Neural cell (in vitro differentiated cells): ENCODE measurements at regions not wholly inside any gene's neighbourhood (a gene's known extent, or its start where the extent isn't known, plus 50 kb on each side); places are given as distances from the start of the nearest gene placed in this dataset.

Experiments used
- H2AFZ ChIP-seq: fragments of 200-600, 300-800 bp; sonication (generic), shearing (Covaris generic); 2 replicates; pipeline ENCODE4 v1.6.0; 2014; ENCODE audit warnings: low read depth, mild to moderate bottlenecking, antibody characterized with exemption, low read length, moderate library complexity
- H3F3A ChIP-seq: fragments of 200-600 bp; shearing (Covaris generic); 2 replicates; pipeline ENCODE4 v1.6.1; 2016; ENCODE audit warnings: mild to moderate bottlenecking, moderate library complexity, mixed read lengths, antibody characterized with exemption, low read length; ENCODE audit not compliant: insufficient read depth, poor library complexity, severe bottlenecking
- H3K27ac ChIP-seq: fragments of 200-600, 300-800 bp; sonication (generic), shearing (Covaris generic); 2 replicates; pipeline ENCODE4 v1.5.1; 2014; ENCODE audit warnings: mild to moderate bottlenecking, low read length, moderate library complexity
- H3K27me3 ChIP-seq: fragments of 300-800, 200-600 bp; sonication (generic), shearing (Covaris generic); 2 replicates; pipeline ENCODE4 v1.6.0; 2014; ENCODE audit warnings: mild to moderate bottlenecking, low read depth, low read length, moderate library complexity; ENCODE audit not compliant: insufficient read depth
- H3K36me3 ChIP-seq: fragments of 300-800, 200-600 bp; sonication (generic), shearing (Covaris generic); 2 replicates; pipeline ENCODE4 v1.5.1; 2014; ENCODE audit warnings: mild to moderate bottlenecking, antibody characterized with exemption, low read length, moderate library complexity; ENCODE audit not compliant: insufficient read depth
- H3K4me2 ChIP-seq: fragments of 300-800, 200-600 bp; sonication (generic), shearing (Covaris generic); 2 replicates; pipeline ENCODE4 v1.6.0; 2014; ENCODE audit warnings: mild to moderate bottlenecking, low read length
- H3K4me3 ChIP-seq: fragments of 300-800, 200-600 bp; sonication (generic), shearing (Covaris generic); 2 replicates; pipeline ENCODE4 v1.5.1; 2014; ENCODE audit warnings: mild to moderate bottlenecking, low read length, moderate library complexity
- H3K79me2 ChIP-seq: fragments of 200-600 bp; shearing (Covaris generic); replicated peaks from 2 replicates; pipeline ENCODE4 v1.6.0; 2014; ENCODE audit warnings: mild to moderate bottlenecking, low read length, moderate library complexity; ENCODE audit not compliant: insufficient read depth
- H3K9ac ChIP-seq: fragments of 300-800, 200-600 bp; sonication (generic), shearing (Covaris generic); 2 replicates; pipeline ENCODE4 v1.6.1; 2016; ENCODE audit warnings: mild to moderate bottlenecking, low read length, mixed read lengths
- H3K9me2 ChIP-seq: fragments of 200-600 bp; shearing (Covaris generic); 2 replicates; pipeline ENCODE4 v1.6.1; 2016; ENCODE audit warnings: mild to moderate bottlenecking, low read length, mixed read lengths; ENCODE audit not compliant: insufficient read depth
- H3K9me3 ChIP-seq: fragments of 200-600, 300-800 bp; sonication (generic), shearing (Covaris generic); 2 replicates; pipeline ENCODE4 v1.6.1; 2016; ENCODE audit warnings: mild to moderate bottlenecking, mixed run types, low read length, moderate library complexity, mixed read lengths
- H4K20me1 ChIP-seq: fragments of 200-600 bp; shearing (Covaris generic); 2 replicates; pipeline ENCODE4 v1.6.1; 2016; ENCODE audit warnings: mild to moderate bottlenecking, mixed run types; ENCODE audit not compliant: insufficient read depth
- CTCF ChIP-seq: fragments of 450-650 bp; IDR thresholded peaks from 2 replicates; pipeline ENCODE4 v1.5.1; 2014; ENCODE audit warnings: antibody characterized with exemption, mild to moderate bottlenecking, moderate library complexity; ENCODE audit not compliant: poor library complexity, severe bottlenecking
- EP300 ChIP-seq: fragments of 450-650 bp; conservative IDR thresholded peaks from 2 replicates; pipeline ENCODE4 v1.6.1; 2014; ENCODE audit warnings: antibody characterized with exemption, mild to moderate bottlenecking, moderate library complexity; ENCODE audit not compliant: poor library complexity, severe bottlenecking
- EZH2 ChIP-seq: fragments of 200-600, 300-800 bp; shearing (Covaris generic), sonication (generic); IDR thresholded peaks from 2 replicates; pipeline ENCODE4 v1.6.1; 2014; ENCODE audit warnings: antibody characterized with exemption, low read length, borderline replicate concordance, mild to moderate bottlenecking; ENCODE audit not compliant: insufficient read depth, poor library complexity, severe bottlenecking
- MXI1 ChIP-seq: fragments of 450-650 bp; conservative IDR thresholded peaks from 2 replicates; pipeline ENCODE4 v1.6.1; 2014; ENCODE audit warnings: antibody characterized with exemption, mild to moderate bottlenecking; ENCODE audit not compliant: poor library complexity, severe bottlenecking
- POLR2AphosphoS5 ChIP-seq: IDR thresholded peaks from 2 replicates; pipeline ENCODE4 v1.6.1; 2012
- RAD21 ChIP-seq: fragments of 450-650 bp; conservative IDR thresholded peaks from 2 replicates; pipeline ENCODE4 v1.6.1; 2014; ENCODE audit warnings: antibody characterized with exemption, mild to moderate bottlenecking, moderate library complexity
- SMC3 ChIP-seq: fragments of 450-650 bp; conservative IDR thresholded peaks from 2 replicates; pipeline ENCODE4 v1.6.1; 2014; ENCODE audit warnings: antibody characterized with exemption, mild to moderate bottlenecking, moderate library complexity; ENCODE audit not compliant: poor library complexity
- TAF1 ChIP-seq: IDR thresholded peaks from 2 replicates; pipeline ENCODE4 v1.6.1; 2012; ENCODE audit warnings: low read depth
- TF ChIP-seq, protein P1 (sequence below): IDR thresholded peaks from 2 replicates; pipeline ENCODE4 v1.6.1; 2012; ENCODE audit warnings: borderline replicate concordance

DNA sequence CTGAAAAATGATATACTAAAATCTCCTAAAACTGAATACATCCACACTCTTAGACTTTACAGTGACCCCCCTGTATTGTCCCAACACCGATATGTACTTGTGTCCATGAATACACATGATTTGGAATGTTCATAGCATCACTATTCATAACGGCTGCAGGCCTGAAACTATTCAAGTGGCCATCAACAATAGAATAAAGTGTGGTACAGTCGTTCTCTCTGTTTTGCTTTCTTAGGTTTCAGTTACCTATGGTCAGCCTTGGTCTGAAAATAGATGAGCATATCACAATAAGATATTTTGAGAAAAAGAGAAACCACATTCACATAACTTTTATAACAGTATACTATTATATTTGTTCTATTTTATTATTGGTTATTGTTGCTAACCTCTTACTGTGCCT, 150.6 kb downstream of the ASCL4 start:
- Histone ChIP-seq H3K9me3 (no peaks in the 10 kb centered on the region), H3K4me3 (no peak overlapping the region)

GRCh38 chr12:107929436-107929835, 154.9 kb downstream of the ASCL4 start:
- H3F3A ChIP-seq, result no peaks in the 10 kb centered on the region
- no peak overlapping the region for H3K9ac ChIP-seq
- no peak overlapping the region for H3K4me2 ChIP-seq
- no peaks in the 10 kb centered on the region for H3K27me3 ChIP-seq
- no peaks in the 10 kb centered on the region for H3K9me2 ChIP-seq
- no peaks in the 10 kb centered on the region for H3K9me3 ChIP-seq
- H3K27ac ChIP-seq, result no peak overlapping the region
- H3K4me3 ChIP-seq, result no peak overlapping the region
- H4K20me1 ChIP-seq, result no peaks in the 10 kb centered on the region
- H3K79me2 ChIP-seq, result no peaks in the 10 kb centered on the region
- no peak for TF ChIP-seq RAD21
- peak; percentile 29 for TF ChIP-seq CTCF
- no peak overlapping the region for H2AFZ ChIP-seq
- no peaks in the 10 kb centered on the region for H3K36me3 ChIP-seq

More for the DNA sequence above, 150.6 kb downstream of the ASCL4 start:
- Histone ChIP-seq H3K27ac (no peak overlapping the region), H3K4me2 (no peak overlapping the region), H3F3A (no peaks in the 10 kb centered on the region), H2AFZ (no peak overlapping the region), H3K36me3 (no peaks in the 10 kb centered on the region), H3K9ac (no peak overlapping the region), H3K27me3 (no peaks in the 10 kb centered on the region), H3K79me2 (no peaks in the 10 kb centered on the region), H4K20me1 (no peaks in the 10 kb centered on the region), H3K9me2 (no peaks in the 10 kb centered on the region)
- TF ChIP-seq TAF1 (no peak), POLR2AphosphoS5 (no peak), RAD21 (no peak), MXI1 (no peak), CTCF (no peak), EP300 (no peak), SMC3 (no peak), EZH2 (no peak)
- TF ChIP-seq, protein P1, sequence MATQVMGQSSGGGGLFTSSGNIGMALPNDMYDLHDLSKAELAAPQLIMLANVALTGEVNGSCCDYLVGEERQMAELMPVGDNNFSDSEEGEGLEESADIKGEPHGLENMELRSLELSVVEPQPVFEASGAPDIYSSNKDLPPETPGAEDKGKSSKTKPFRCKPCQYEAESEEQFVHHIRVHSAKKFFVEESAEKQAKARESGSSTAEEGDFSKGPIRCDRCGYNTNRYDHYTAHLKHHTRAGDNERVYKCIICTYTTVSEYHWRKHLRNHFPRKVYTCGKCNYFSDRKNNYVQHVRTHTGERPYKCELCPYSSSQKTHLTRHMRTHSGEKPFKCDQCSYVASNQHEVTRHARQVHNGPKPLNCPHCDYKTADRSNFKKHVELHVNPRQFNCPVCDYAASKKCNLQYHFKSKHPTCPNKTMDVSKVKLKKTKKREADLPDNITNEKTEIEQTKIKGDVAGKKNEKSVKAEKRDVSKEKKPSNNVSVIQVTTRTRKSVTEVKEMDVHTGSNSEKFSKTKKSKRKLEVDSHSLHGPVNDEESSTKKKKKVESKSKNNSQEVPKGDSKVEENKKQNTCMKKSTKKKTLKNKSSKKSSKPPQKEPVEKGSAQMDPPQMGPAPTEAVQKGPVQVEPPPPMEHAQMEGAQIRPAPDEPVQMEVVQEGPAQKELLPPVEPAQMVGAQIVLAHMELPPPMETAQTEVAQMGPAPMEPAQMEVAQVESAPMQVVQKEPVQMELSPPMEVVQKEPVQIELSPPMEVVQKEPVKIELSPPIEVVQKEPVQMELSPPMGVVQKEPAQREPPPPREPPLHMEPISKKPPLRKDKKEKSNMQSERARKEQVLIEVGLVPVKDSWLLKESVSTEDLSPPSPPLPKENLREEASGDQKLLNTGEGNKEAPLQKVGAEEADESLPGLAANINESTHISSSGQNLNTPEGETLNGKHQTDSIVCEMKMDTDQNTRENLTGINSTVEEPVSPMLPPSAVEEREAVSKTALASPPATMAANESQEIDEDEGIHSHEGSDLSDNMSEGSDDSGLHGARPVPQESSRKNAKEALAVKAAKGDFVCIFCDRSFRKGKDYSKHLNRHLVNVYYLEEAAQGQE, result no peak
